ACC112 (cell line): ENCODE measurements at regions not wholly inside any gene's neighbourhood (a gene's known extent, or its start where the extent isn't known, plus 50 kb on each side); places are given as distances from the start of the nearest gene placed in this dataset.

Source experiments
- H2AFZ ChIP-seq: fragments of 200-600 bp; sonication (generic); one replicate; pipeline ENCODE4 v1.6.0; 2017; ENCODE audit warnings: antibody characterized with exemption, low read length; ENCODE audit not compliant: unreplicated experiment
- H3K27ac ChIP-seq: fragments of 200-600 bp; sonication (generic); 2 replicates; pipeline ENCODE4 v1.5.1; 2014; ENCODE audit warnings: low read depth, mild to moderate bottlenecking, antibody characterized with exemption, low read length, moderate library complexity
- H3K27me3 ChIP-seq: fragments of 200-600 bp; sonication (generic); 2 replicates; pipeline ENCODE4 v1.6.1; 2014; ENCODE audit warnings: mild to moderate bottlenecking, antibody characterized with exemption, low read length, moderate library complexity, mixed read lengths; ENCODE audit not compliant: insufficient read depth
- H3K36me3 ChIP-seq: fragments of 200-600 bp; sonication (generic); 2 replicates; pipeline ENCODE4 v1.6.1; 2016; ENCODE audit warnings: mild to moderate bottlenecking, antibody characterized with exemption, low read length, moderate library complexity, mixed read lengths; ENCODE audit not compliant: insufficient read depth
- H3K4me1 ChIP-seq: fragments of 200-600 bp; sonication (generic); one replicate; pipeline ENCODE4 v1.6.1; 2016; ENCODE audit warnings: low read length, mixed read lengths; ENCODE audit not compliant: insufficient read depth, unreplicated experiment, control insufficient read depth
- H3K4me3 ChIP-seq: fragments of 200-600 bp; sonication (generic); 2 replicates; pipeline ENCODE4 v1.5.1; 2014; ENCODE audit warnings: mild to moderate bottlenecking, low read depth, low read length
- H3K79me2 ChIP-seq: fragments of 200-600 bp; sonication (generic); one replicate; pipeline ENCODE4 v1.6.0; 2016; ENCODE audit warnings: low read length; ENCODE audit not compliant: control insufficient read depth, unreplicated experiment, insufficient read depth

DNA sequence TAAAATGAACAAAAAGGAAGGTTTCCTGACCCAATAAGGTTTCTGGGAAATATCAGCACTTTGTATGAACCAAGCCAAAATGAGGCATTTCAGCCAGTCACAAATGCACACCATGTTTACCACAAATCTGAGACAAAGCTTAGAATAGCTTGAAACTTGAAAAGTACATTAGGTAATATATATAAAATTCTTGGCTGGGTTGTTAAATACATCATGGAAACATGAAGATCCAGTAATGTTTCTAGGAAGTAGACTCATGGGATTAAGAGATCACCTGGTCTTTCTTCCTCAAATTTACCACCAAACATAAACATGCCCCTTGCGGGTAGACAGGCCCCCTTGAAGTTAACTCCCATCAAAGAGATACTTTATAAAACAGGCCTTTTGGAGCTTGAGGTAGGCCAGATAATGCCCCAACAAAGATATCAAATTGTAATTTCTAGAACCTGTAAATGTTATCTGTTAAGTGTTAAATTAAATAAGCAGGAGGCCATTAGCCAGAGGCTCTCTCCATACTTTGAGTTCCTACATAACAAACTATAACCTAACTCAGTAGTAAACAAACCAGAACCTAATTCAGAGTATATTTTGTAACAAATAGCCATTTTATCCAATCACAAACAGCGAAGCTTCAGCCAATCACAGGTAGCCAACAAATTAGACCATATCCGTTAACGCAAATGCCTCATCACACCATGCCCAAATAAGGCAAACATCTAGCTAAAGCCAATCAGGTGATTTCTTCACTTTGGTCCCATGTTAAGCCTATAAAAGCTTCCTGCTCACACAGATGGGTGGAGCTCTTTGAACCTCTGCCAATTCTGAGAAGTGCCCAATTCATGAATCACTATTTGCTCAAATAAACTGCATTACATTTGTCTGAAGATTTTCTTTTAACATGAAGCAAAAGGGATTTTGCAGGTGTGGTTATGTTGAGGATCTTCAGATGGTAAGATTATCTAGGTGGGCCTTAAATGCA is 127.9 kb upstream of the TARS1 start:
- H3K27me3 ChIP-seq = no peaks in the 10 kb centered on the region
- H3K79me2 ChIP-seq = no peaks in the 10 kb centered on the region
- peak overlapping the region; percentile 100 for H3K27ac ChIP-seq
- H3K4me1 ChIP-seq = peaks cover 82% of the 10 kb centered on the region
- peaks cover 4% of the 10 kb centered on the region; the same call in 1 of the 2 replicates for H3K36me3 ChIP-seq
- peak overlapping the region; percentile 46 for H2AFZ ChIP-seq
- H3K4me3 ChIP-seq = peak overlapping the region; percentile 13; the same call in 1 of the 2 replicates

DNA sequence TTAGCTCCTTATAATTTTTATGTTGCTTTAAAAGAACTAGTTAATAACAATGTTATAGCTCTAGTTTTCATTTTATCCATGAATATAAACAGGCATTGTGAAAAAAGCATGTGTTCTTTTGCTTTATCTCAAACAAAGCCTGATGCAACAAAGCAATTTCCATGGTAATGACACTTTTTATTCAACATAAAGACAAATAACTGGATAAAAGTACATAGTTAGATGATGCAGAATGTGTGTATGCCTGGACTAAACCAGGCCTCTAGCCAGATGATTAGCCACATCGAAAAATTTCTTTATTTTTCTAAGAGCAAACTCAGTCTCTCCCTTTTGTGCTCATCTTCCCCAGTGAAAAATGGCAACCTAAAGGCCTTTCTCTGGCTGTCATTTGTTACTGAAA is 125.6 kb upstream of the TARS1 start:
- Histone ChIP-seq H3K79me2 (no peaks in the 10 kb centered on the region), H3K27ac (peak overlapping the region; percentile 100), H3K4me3 (no peak overlapping the region), H2AFZ (peak overlapping the region; percentile 5), H3K27me3 (no peaks in the 10 kb centered on the region), H3K4me1 (peaks cover 89% of the 10 kb centered on the region), H3K36me3 (peaks cover 4% of the 10 kb centered on the region; the same call in 1 of the 2 replicates)

DNA sequence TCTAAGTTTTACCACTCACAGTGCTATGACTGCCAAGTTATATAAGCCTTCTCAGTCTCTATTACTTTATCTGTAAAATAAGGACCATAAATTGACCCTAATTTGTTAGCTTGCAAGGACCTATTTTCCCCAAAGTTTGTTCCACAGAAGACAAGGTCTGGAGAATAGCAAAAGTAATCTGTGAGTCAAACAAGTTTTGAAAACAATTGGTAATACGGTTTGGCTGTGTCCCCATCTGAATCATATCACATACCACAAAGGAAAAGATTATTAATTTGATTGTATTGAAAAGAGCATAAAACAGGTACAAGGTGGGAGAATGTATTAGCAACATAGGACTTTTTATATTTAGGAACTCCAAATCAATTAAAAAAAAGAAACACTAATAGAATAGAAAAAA is 124.0 kb upstream of the TARS1 start:
- Histone ChIP-seq H3K4me3 (peak overlapping the region; percentile 41; the same call in 1 of the 2 replicates), H3K36me3 (peaks cover 4% of the 10 kb centered on the region; the same call in 1 of the 2 replicates), H3K4me1 (peaks cover 89% of the 10 kb centered on the region), H3K27ac (peak overlapping the region; percentile 100), H2AFZ (peak overlapping the region; percentile 25), H3K27me3 (no peaks in the 10 kb centered on the region), H3K79me2 (no peaks in the 10 kb centered on the region)

DNA sequence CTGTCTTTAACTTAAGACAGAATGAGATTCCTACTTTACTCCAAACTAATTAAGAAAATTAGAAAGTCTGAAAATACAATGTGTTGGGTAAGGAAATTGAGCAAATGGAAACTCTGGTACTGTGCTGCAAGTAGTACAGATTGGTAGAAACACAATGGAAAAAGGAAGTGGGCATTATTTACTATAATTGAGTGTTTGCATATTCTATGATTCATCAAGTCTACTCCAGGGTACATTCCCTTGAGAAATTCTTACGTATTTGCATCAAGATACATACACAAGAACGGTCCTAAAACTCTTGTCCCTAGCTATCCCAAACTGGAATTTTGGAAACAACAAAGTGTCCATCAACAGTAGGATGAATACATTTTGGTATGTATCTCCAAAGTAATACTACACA is 123.5 kb upstream of the TARS1 start:
- Histone ChIP-seq H3K4me3 (peak overlapping the region; percentile 41; the same call in 1 of the 2 replicates), H3K4me1 (peaks cover 88% of the 10 kb centered on the region), H3K27me3 (no peaks in the 10 kb centered on the region), H2AFZ (no peak overlapping the region), H3K79me2 (no peaks in the 10 kb centered on the region), H3K27ac (peak overlapping the region; percentile 100), H3K36me3 (peaks cover 4% of the 10 kb centered on the region; the same call in 1 of the 2 replicates)

DNA sequence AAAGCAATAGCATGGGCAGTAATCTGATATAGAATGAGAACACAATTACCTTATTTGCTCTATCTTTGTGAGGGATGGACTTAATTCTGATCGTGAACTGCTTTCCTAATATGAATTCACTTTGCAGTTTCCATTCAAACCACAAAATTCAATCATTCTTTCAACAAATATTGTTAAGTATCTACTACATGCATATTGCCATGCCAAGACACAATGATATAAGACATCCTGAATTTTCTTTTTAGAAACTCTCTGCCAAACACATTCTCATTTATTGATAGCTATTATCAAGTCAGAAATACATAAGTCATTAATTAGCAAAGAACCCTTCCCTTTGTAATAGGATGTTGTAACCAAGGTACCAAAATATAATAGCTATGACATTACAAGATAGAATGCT is 121.6 kb upstream of the TARS1 start:
- no peaks in the 10 kb centered on the region for H3K36me3 ChIP-seq
- peaks cover 75% of the 10 kb centered on the region for H3K4me1 ChIP-seq
- H3K27ac ChIP-seq = peak overlapping the region; percentile 100
- no peaks in the 10 kb centered on the region for H3K79me2 ChIP-seq
- no peak overlapping the region for H3K4me3 ChIP-seq
- H2AFZ ChIP-seq = peak overlapping the region; percentile 74
- H3K27me3 ChIP-seq = no peaks in the 10 kb centered on the region

DNA sequence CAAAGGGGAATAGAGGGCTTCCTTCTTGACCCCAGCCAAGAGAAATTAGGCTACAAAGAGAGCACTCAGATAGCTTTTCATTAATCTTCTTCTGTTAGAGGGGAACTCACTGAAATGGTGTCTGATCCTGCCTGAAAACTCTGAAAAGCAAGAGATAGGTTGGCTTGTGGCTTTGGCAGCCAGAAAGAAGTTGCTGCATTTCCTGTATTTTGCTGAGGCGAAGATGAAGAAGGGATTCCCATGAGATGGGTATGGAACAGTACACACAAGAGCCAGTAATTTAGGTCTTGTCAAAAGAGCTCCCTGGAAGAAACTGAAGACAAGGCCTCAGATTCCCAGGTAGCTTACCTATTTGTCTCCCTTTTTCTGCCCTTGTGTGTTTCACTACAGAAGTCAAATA is 120.9 kb upstream of the TARS1 start:
- Histone ChIP-seq H2AFZ (peak overlapping the region; percentile 74), H3K79me2 (no peaks in the 10 kb centered on the region), H3K27ac (peak overlapping the region; percentile 100), H3K36me3 (no peaks in the 10 kb centered on the region), H3K27me3 (no peaks in the 10 kb centered on the region), H3K4me1 (peaks cover 73% of the 10 kb centered on the region), H3K4me3 (no peak overlapping the region; the same call in 1 of the 2 replicates)

DNA sequence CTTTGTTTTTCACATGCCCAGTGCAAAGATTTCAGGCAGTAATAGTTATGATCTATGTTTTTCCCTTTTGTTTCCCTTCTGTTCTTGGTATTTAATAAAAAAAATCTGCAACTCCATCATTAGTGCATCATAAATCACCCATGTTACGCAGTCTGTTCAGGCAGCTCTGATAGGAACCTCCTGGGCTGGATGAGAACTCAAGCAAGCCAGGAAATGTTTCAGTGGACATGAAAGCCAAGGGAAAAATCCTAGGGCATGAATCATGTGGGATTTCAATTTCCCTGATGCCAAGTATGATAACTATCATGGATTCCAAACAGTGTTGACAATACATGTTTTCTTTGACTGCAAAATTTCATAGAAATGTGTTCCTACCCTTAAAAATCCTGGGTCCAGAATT is 119.7 kb upstream of the TARS1 start:
- Histone ChIP-seq H3K79me2 (no peaks in the 10 kb centered on the region), H3K4me1 (peaks cover 62% of the 10 kb centered on the region), H3K27me3 (no peaks in the 10 kb centered on the region), H3K27ac (peak overlapping the region; percentile 100), H3K4me3 (no peak overlapping the region), H2AFZ (peak overlapping the region; percentile 78), H3K36me3 (no peaks in the 10 kb centered on the region)

DNA sequence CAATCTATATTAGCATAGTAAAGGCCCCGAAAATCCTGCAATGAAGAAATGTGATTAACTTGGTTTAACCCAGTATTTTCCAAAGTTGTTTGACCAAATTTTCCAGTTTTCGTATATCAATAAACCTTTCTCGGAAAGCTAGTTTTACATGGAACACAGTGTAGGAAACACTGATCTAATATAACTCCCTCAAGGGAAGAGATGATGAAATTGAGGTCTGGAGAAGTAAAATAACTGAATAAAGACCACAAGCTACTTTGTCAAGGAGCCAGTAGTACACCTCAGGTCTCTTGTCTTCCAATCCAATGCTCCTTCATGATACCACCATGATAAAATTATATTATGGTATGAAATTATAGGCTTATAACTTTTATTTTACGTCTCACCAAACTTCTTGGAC is 118.1 kb upstream of the TARS1 start:
- Histone ChIP-seq H3K27ac (peak overlapping the region; percentile 100), H2AFZ (no peak overlapping the region), H3K27me3 (no peaks in the 10 kb centered on the region), H3K4me3 (no peak overlapping the region), H3K36me3 (no peaks in the 10 kb centered on the region), H3K4me1 (peaks cover 47% of the 10 kb centered on the region), H3K79me2 (no peaks in the 10 kb centered on the region)

DNA sequence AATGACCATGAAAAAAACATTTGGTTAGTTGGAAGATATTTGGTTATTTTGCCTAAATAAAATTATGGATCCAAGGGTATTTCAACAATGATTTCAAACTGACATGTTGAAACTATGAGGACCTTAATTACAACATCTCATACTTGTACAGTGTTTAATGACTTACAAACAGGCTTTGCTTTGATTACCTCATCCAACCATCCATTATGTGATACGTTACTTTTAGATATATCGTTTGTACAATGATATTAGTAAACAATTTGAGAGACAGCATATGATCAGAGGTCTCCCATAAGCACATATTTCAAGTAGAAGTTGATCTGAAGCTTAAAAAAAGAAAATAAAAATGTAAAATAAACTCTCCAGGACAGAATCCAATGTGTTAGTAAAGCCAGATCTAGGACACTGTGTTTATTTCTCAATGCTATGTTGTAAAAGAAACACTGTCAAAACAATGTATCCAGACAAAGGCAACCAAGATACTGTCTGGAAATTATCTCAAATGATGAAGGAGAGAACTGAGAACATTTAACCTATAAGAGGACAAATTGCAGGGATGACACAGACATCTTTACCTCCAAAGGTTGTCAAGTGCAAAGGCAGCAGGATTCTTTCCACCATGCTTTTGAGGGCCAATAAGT is 116.0 kb upstream of the TARS1 start:
- Histone ChIP-seq H3K36me3 (no peaks in the 10 kb centered on the region), H3K27ac (no peak overlapping the region), H3K4me3 (no peak overlapping the region), H3K4me1 (peaks cover 26% of the 10 kb centered on the region), H3K27me3 (no peaks in the 10 kb centered on the region), H2AFZ (no peak overlapping the region), H3K79me2 (no peaks in the 10 kb centered on the region)

DNA sequence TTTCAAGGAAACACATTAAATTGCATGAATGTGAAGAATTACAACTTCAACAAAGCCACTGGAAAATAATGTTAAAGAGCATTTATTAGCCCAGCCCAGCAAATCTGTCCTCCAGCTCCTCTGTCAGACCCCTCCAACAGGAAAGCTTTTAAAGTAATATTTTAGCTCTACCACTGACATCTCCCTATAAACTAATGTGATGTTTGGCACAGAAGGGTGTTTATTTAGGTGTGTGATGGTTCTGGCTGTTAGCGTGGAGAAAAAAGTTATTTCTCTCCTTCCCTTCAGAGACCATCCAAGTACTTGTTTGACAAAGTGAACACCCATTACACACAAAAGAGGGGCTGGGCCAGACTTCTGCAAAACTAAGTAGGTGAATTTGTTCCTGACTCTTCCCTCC is 111.9 kb upstream of the TARS1 start:
- Histone ChIP-seq H2AFZ (no peak overlapping the region), H3K4me1 (no peaks in the 10 kb centered on the region), H3K27me3 (no peaks in the 10 kb centered on the region), H3K36me3 (no peaks in the 10 kb centered on the region), H3K4me3 (no peak overlapping the region), H3K27ac (no peak overlapping the region), H3K79me2 (no peaks in the 10 kb centered on the region)
